ENCODE measurements at regions not wholly inside any gene's neighbourhood (a gene's known extent, or its start where the extent isn't known, plus 50 kb on each side); places are given as distances from the start of the nearest gene placed in this dataset.

- Histone ChIP-seq H3K36me3 (ENCODE audit: control insufficient read depth in 2 of 2, insufficient read depth in 1 of 2, low read length in 2 of 2) (no peaks in the 10 kb centered on the region), H3K4me3 (ENCODE audit: low read depth, low read length) (no peak overlapping the region), H3K27ac (ENCODE audit: extremely low read depth, low read depth, low read length) (peak overlapping the region; percentile 41; the same call in 1 of the 2 replicates), H3K9me3 (ENCODE audit: control insufficient read depth, insufficient read depth, low read depth, low read length) (no peaks in the 10 kb centered on the region), H3K4me1 (ENCODE audit: control insufficient read depth, insufficient read depth, low read length) (no peaks in the 10 kb centered on the region)
- ChIA-PET CTCF (interaction anchor here (0.6 to 0.7 kb wide), 2 partner anchors 11 to 566 kb away, joined by 3 read pairs; no protein-coding TSS in a partner anchor), POLR2A (no interaction called here)
- TF ChIP-seq MZF1 (tag by site-specific recombination; IDR thresholded peaks at IDR 0.05; ENCODE audit: borderline replicate concordance) (no peak), ZNF501 (tag by site-specific recombination; IDR thresholded peaks at IDR 0.05) (no peak), ZNF529 (tag by site-specific recombination; IDR thresholded peaks at IDR 0.05; ENCODE audit: insufficient replicate concordance) (no peak), ZBTB44 (tag by site-specific recombination; IDR thresholded peaks at IDR 0.05) (no peak), ZFP69B (tag by site-specific recombination; IDR thresholded peaks at IDR 0.05) (no peak), ZNF280C (tag by site-specific recombination; IDR thresholded peaks at IDR 0.05) (no peak), GLI2 (tag by site-specific recombination; IDR thresholded peaks at IDR 0.05; ENCODE audit: borderline replicate concordance, low read depth) (no peak), BCL11B (tag by site-specific recombination; IDR thresholded peaks at IDR 0.05; ENCODE audit: low read depth) (no peak), ZNF18 (tag by site-specific recombination; IDR thresholded peaks at IDR 0.05) (no peak), ZFP41 (tag by site-specific recombination; IDR thresholded peaks at IDR 0.05; ENCODE audit: borderline replicate concordance) (no peak), ZNF391 (tag by site-specific recombination; IDR thresholded peaks at IDR 0.05; ENCODE audit: borderline replicate concordance, low read depth) (no peak), ZNF426 (tag by site-specific recombination; IDR thresholded peaks at IDR 0.05) (no peak), REPIN1 (tag by site-specific recombination; IDR thresholded peaks at IDR 0.05; ENCODE audit: low read depth) (no peak)
These were observed 1337.8 kb downstream of the BRD1 start for GRCh38 chr22:48489551-48490499.

- ChIA-PET CTCF (no interaction called here), POLR2A (no interaction called here)
- H3K9me3 ChIP-seq (ENCODE audit: control insufficient read depth, insufficient read depth, low read depth, low read length), result no peaks in the 10 kb centered on the region
- no peaks in the 10 kb centered on the region for H3K4me1 ChIP-seq (ENCODE audit: control insufficient read depth, insufficient read depth, low read length)
- no peaks in the 10 kb centered on the region for H3K36me3 ChIP-seq (ENCODE audit: control insufficient read depth in 2 of 2, insufficient read depth in 1 of 2, low read length in 2 of 2)
- H3K4me3 ChIP-seq (ENCODE audit: low read depth, low read length), result no peak overlapping the region
- no peak overlapping the region for H3K27ac ChIP-seq (ENCODE audit: extremely low read depth, low read depth, low read length)
- TF ChIP-seq HOXA7 (CRISPR knock-in tag; IDR thresholded peaks at IDR 0.05; ENCODE audit: borderline replicate concordance), result no peak
- TF ChIP-seq ZSCAN18 (tag by site-specific recombination; IDR thresholded peaks at IDR 0.05), result no peak
- TF ChIP-seq ZNF324 (tag by site-specific recombination; IDR thresholded peaks at IDR 0.05), result no peak
- no peak for TF ChIP-seq ZFHX2 (tag by site-specific recombination; conservative IDR thresholded peaks at IDR 0.05)
- no peak for TF ChIP-seq ZNF148 (tag by site-specific recombination; IDR thresholded peaks at IDR 0.05; ENCODE audit: borderline replicate concordance)
- TF ChIP-seq ZNF398 (tag by site-specific recombination; IDR thresholded peaks at IDR 0.05), result no peak
These were observed 1338.8 kb downstream of the BRD1 start for GRCh38 chr22:48488611-48489511.
